ENCODE measurements at regions not wholly inside any gene's neighbourhood (a gene's known extent, or its start where the extent isn't known, plus 50 kb on each side); places are given as distances from the start of the nearest gene placed in this dataset.
"Not testable (repeated sequence)": the region's sequence is repeated elsewhere in the genome, so short reads cannot be mapped to it uniquely, and the experiment has no call there.

GRCh38 chr9:31210978-31211570 is 1173.4 kb upstream of the ACO1 start:
- 91 to 93% methylated on average over 9 of the region's 9 CpGs for WGBS, 2 experiments
- Histone ChIP-seq H3K9me3 (ENCODE audit: control insufficient read depth, low read length) (no peaks in the 10 kb centered on the region), H3K27me3 (ENCODE audit: control insufficient read depth, insufficient read depth, low read length, poor library complexity, severe bottlenecking) (no peaks in the 10 kb centered on the region), H3K27ac (ENCODE audit: insufficient read depth, low read depth, low read length, poor library complexity, severe bottlenecking) (no peak overlapping the region), H3K4me3 (ENCODE audit: insufficient read depth, low read depth, low read length) (no peak overlapping the region), H3K36me3 (ENCODE audit: control insufficient read depth, insufficient read depth, low read length) (no peaks in the 10 kb centered on the region), H3K4me1 (ENCODE audit: control insufficient read depth, insufficient read depth, low read length) (no peaks in the 10 kb centered on the region)

- WGBS, 2 experiments = 82 to 84% methylated on average over 4 of the region's 4 CpGs
Observed at GRCh38 chr9:31229976-31230375, 1154.5 kb upstream of the ACO1 start.

GRCh38 chr9:31232485-31232884 is 1152.0 kb upstream of the ACO1 start:
- H3K4me3 ChIP-seq (ENCODE audit: insufficient read depth, low read depth, low read length) = no peak overlapping the region
- 80 to 95% methylated on average over 3 of the region's 3 CpGs for WGBS, 2 experiments
- no peaks in the 10 kb centered on the region for H3K36me3 ChIP-seq (ENCODE audit: control insufficient read depth, insufficient read depth, low read length)
- H3K27ac ChIP-seq (ENCODE audit: insufficient read depth, low read depth, low read length, poor library complexity, severe bottlenecking) = no peak overlapping the region
- no peaks in the 10 kb centered on the region for H3K9me3 ChIP-seq (ENCODE audit: control insufficient read depth, low read length)
- H3K4me1 ChIP-seq (ENCODE audit: control insufficient read depth, insufficient read depth, low read length) = no peaks in the 10 kb centered on the region
- H3K27me3 ChIP-seq (ENCODE audit: control insufficient read depth, insufficient read depth, low read length, poor library complexity, severe bottlenecking) = no peaks in the 10 kb centered on the region

More at GRCh38 chr9:31229976-31230375, 1154.5 kb upstream of the ACO1 start:
- not testable (repeated sequence) for H3K4me3 ChIP-seq (ENCODE audit: insufficient read depth, low read depth, low read length); H3K4me1 ChIP-seq (ENCODE audit: control insufficient read depth, insufficient read depth, low read length); H3K9me3 ChIP-seq (ENCODE audit: control insufficient read depth, low read length); H3K27me3 ChIP-seq (ENCODE audit: control insufficient read depth, insufficient read depth, low read length, poor library complexity, severe bottlenecking); H3K36me3 ChIP-seq (ENCODE audit: control insufficient read depth, insufficient read depth, low read length); H3K27ac ChIP-seq (ENCODE audit: insufficient read depth, low read depth, low read length, poor library complexity, severe bottlenecking)

- 82 to 89% methylated on average over 1 of the region's 2 CpGs for WGBS, 2 experiments
- Histone ChIP-seq H3K4me3 (ENCODE audit: insufficient read depth, low read depth, low read length) (no peak overlapping the region), H3K4me1 (ENCODE audit: control insufficient read depth, insufficient read depth, low read length) (no peaks in the 10 kb centered on the region), H3K27me3 (ENCODE audit: control insufficient read depth, insufficient read depth, low read length, poor library complexity, severe bottlenecking) (no peaks in the 10 kb centered on the region), H3K27ac (ENCODE audit: insufficient read depth, low read depth, low read length, poor library complexity, severe bottlenecking) (no peak overlapping the region), H3K9me3 (ENCODE audit: control insufficient read depth, low read length) (no peaks in the 10 kb centered on the region), H3K36me3 (ENCODE audit: control insufficient read depth, insufficient read depth, low read length) (no peaks in the 10 kb centered on the region)
Observed at GRCh38 chr9:31236344-31236743, 1148.1 kb upstream of the ACO1 start.

GRCh38 chr9:31243386-31243785 is 1141.1 kb upstream of the ACO1 start:
- Histone ChIP-seq H3K27ac (ENCODE audit: insufficient read depth, low read depth, low read length, poor library complexity, severe bottlenecking) (no peak overlapping the region), H3K4me1 (ENCODE audit: control insufficient read depth, insufficient read depth, low read length) (peaks cover 3% of the 10 kb centered on the region), H3K27me3 (ENCODE audit: control insufficient read depth, insufficient read depth, low read length, poor library complexity, severe bottlenecking) (no peaks in the 10 kb centered on the region), H3K9me3 (ENCODE audit: control insufficient read depth, low read length) (no peaks in the 10 kb centered on the region), H3K36me3 (ENCODE audit: control insufficient read depth, insufficient read depth, low read length) (no peaks in the 10 kb centered on the region), H3K4me3 (ENCODE audit: insufficient read depth, low read depth, low read length) (no peak overlapping the region)
- WGBS, 2 experiments = 86% methylated on average over 1 of the region's 1 CpG; no CpG with 5 or more reads in 1 of the 2 experiments

GRCh38 chr9:31248156-31248555 is 1136.3 kb upstream of the ACO1 start:
- Histone ChIP-seq H3K4me1 (ENCODE audit: control insufficient read depth, insufficient read depth, low read length) (peaks cover 3% of the 10 kb centered on the region), H3K9me3 (ENCODE audit: control insufficient read depth, low read length) (no peaks in the 10 kb centered on the region), H3K27me3 (ENCODE audit: control insufficient read depth, insufficient read depth, low read length, poor library complexity, severe bottlenecking) (no peaks in the 10 kb centered on the region), H3K27ac (ENCODE audit: insufficient read depth, low read depth, low read length, poor library complexity, severe bottlenecking) (no peak overlapping the region), H3K4me3 (ENCODE audit: insufficient read depth, low read depth, low read length) (no peak overlapping the region), H3K36me3 (ENCODE audit: control insufficient read depth, insufficient read depth, low read length) (no peaks in the 10 kb centered on the region)
- WGBS, 2 experiments = 86% methylated on average over 1 of the region's 1 CpG; no CpG with 5 or more reads in 1 of the 2 experiments

GRCh38 chr9:31251386-31251785 is 1133.1 kb upstream of the ACO1 start:
- no peak overlapping the region for H3K27ac ChIP-seq (ENCODE audit: insufficient read depth, low read depth, low read length, poor library complexity, severe bottlenecking)
- no peaks in the 10 kb centered on the region for H3K9me3 ChIP-seq (ENCODE audit: control insufficient read depth, low read length)
- H3K4me1 ChIP-seq (ENCODE audit: control insufficient read depth, insufficient read depth, low read length) = no peaks in the 10 kb centered on the region
- 92 to 100% methylated on average over 1 to 2 of the region's 2 CpGs for WGBS, 2 experiments
- H3K27me3 ChIP-seq (ENCODE audit: control insufficient read depth, insufficient read depth, low read length, poor library complexity, severe bottlenecking) = no peaks in the 10 kb centered on the region
- no peak overlapping the region for H3K4me3 ChIP-seq (ENCODE audit: insufficient read depth, low read depth, low read length)
- no peaks in the 10 kb centered on the region for H3K36me3 ChIP-seq (ENCODE audit: control insufficient read depth, insufficient read depth, low read length)

- Histone ChIP-seq H3K27ac (ENCODE audit: insufficient read depth, low read depth, low read length, poor library complexity, severe bottlenecking) (no peak overlapping the region), H3K27me3 (ENCODE audit: control insufficient read depth, insufficient read depth, low read length, poor library complexity, severe bottlenecking) (no peaks in the 10 kb centered on the region), H3K4me3 (ENCODE audit: insufficient read depth, low read depth, low read length) (no peak overlapping the region), H3K4me1 (ENCODE audit: control insufficient read depth, insufficient read depth, low read length) (no peaks in the 10 kb centered on the region), H3K36me3 (ENCODE audit: control insufficient read depth, insufficient read depth, low read length) (no peaks in the 10 kb centered on the region), H3K9me3 (ENCODE audit: control insufficient read depth, low read length) (no peaks in the 10 kb centered on the region)
- 96% methylated on average over 73 of the region's 73 CpGs for WGBS, 2 experiments
Observed at GRCh38 chr9:31253800-31254762, 1130.4 kb upstream of the ACO1 start.

GRCh38 chr9:31255211-31255610 is 1129.2 kb upstream of the ACO1 start:
- no peaks in the 10 kb centered on the region for H3K36me3 ChIP-seq (ENCODE audit: control insufficient read depth, insufficient read depth, low read length)
- H3K27ac ChIP-seq (ENCODE audit: insufficient read depth, low read depth, low read length, poor library complexity, severe bottlenecking) = no peak overlapping the region
- no peaks in the 10 kb centered on the region for H3K27me3 ChIP-seq (ENCODE audit: control insufficient read depth, insufficient read depth, low read length, poor library complexity, severe bottlenecking)
- no peak overlapping the region for H3K4me3 ChIP-seq (ENCODE audit: insufficient read depth, low read depth, low read length)
- no peaks in the 10 kb centered on the region for H3K9me3 ChIP-seq (ENCODE audit: control insufficient read depth, low read length)
- 95 to 96% methylated on average over 11 of the region's 11 CpGs for WGBS, 2 experiments
- no peaks in the 10 kb centered on the region for H3K4me1 ChIP-seq (ENCODE audit: control insufficient read depth, insufficient read depth, low read length)

- H3K27ac ChIP-seq (ENCODE audit: insufficient read depth, low read depth, low read length, poor library complexity, severe bottlenecking) = no peak overlapping the region
- H3K4me1 ChIP-seq (ENCODE audit: control insufficient read depth, insufficient read depth, low read length) = no peaks in the 10 kb centered on the region
- H3K36me3 ChIP-seq (ENCODE audit: control insufficient read depth, insufficient read depth, low read length) = no peaks in the 10 kb centered on the region
- WGBS, 2 experiments = 25% methylated on average over 2 of the region's 2 CpGs
- no peak overlapping the region for H3K4me3 ChIP-seq (ENCODE audit: insufficient read depth, low read depth, low read length)
- no peaks in the 10 kb centered on the region for H3K27me3 ChIP-seq (ENCODE audit: control insufficient read depth, insufficient read depth, low read length, poor library complexity, severe bottlenecking)
- no peaks in the 10 kb centered on the region for H3K9me3 ChIP-seq (ENCODE audit: control insufficient read depth, low read length)
Observed at GRCh38 chr9:31259824-31260223, 1124.6 kb upstream of the ACO1 start.

Data from ectodermal cell (in vitro differentiated cells).